Neural cell (in vitro differentiated cells): ENCODE measurements at regions not wholly inside any gene's neighbourhood (a gene's known extent, or its start where the extent isn't known, plus 50 kb on each side); places are given as distances from the start of the nearest gene placed in this dataset.

ENCODE experiments used
- H2AFZ ChIP-seq: fragments of 200-600, 300-800 bp; sonication (generic), shearing (Covaris generic); 2 replicates; pipeline ENCODE4 v1.6.0; 2014; ENCODE audit warnings: low read depth, mild to moderate bottlenecking, antibody characterized with exemption, low read length, moderate library complexity
- H3F3A ChIP-seq: fragments of 200-600 bp; shearing (Covaris generic); 2 replicates; pipeline ENCODE4 v1.6.1; 2016; ENCODE audit warnings: mild to moderate bottlenecking, moderate library complexity, mixed read lengths, antibody characterized with exemption, low read length; ENCODE audit not compliant: insufficient read depth, poor library complexity, severe bottlenecking
- H3K27ac ChIP-seq: fragments of 200-600, 300-800 bp; sonication (generic), shearing (Covaris generic); 2 replicates; pipeline ENCODE4 v1.5.1; 2014; ENCODE audit warnings: mild to moderate bottlenecking, low read length, moderate library complexity
- H3K27me3 ChIP-seq: fragments of 300-800, 200-600 bp; sonication (generic), shearing (Covaris generic); 2 replicates; pipeline ENCODE4 v1.6.0; 2014; ENCODE audit warnings: mild to moderate bottlenecking, low read depth, low read length, moderate library complexity; ENCODE audit not compliant: insufficient read depth
- H3K36me3 ChIP-seq: fragments of 300-800, 200-600 bp; sonication (generic), shearing (Covaris generic); 2 replicates; pipeline ENCODE4 v1.5.1; 2014; ENCODE audit warnings: mild to moderate bottlenecking, antibody characterized with exemption, low read length, moderate library complexity; ENCODE audit not compliant: insufficient read depth
- H3K4me2 ChIP-seq: fragments of 300-800, 200-600 bp; sonication (generic), shearing (Covaris generic); 2 replicates; pipeline ENCODE4 v1.6.0; 2014; ENCODE audit warnings: mild to moderate bottlenecking, low read length
- H3K4me3 ChIP-seq: fragments of 300-800, 200-600 bp; sonication (generic), shearing (Covaris generic); 2 replicates; pipeline ENCODE4 v1.5.1; 2014; ENCODE audit warnings: mild to moderate bottlenecking, low read length, moderate library complexity
- H3K79me2 ChIP-seq: fragments of 200-600 bp; shearing (Covaris generic); replicated peaks from 2 replicates; pipeline ENCODE4 v1.6.0; 2014; ENCODE audit warnings: mild to moderate bottlenecking, low read length, moderate library complexity; ENCODE audit not compliant: insufficient read depth
- H3K9ac ChIP-seq: fragments of 300-800, 200-600 bp; sonication (generic), shearing (Covaris generic); 2 replicates; pipeline ENCODE4 v1.6.1; 2016; ENCODE audit warnings: mild to moderate bottlenecking, low read length, mixed read lengths
- H3K9me2 ChIP-seq: fragments of 200-600 bp; shearing (Covaris generic); 2 replicates; pipeline ENCODE4 v1.6.1; 2016; ENCODE audit warnings: mild to moderate bottlenecking, low read length, mixed read lengths; ENCODE audit not compliant: insufficient read depth
- H3K9me3 ChIP-seq: fragments of 200-600, 300-800 bp; sonication (generic), shearing (Covaris generic); 2 replicates; pipeline ENCODE4 v1.6.1; 2016; ENCODE audit warnings: mild to moderate bottlenecking, mixed run types, low read length, moderate library complexity, mixed read lengths
- H4K20me1 ChIP-seq: fragments of 200-600 bp; shearing (Covaris generic); 2 replicates; pipeline ENCODE4 v1.6.1; 2016; ENCODE audit warnings: mild to moderate bottlenecking, mixed run types; ENCODE audit not compliant: insufficient read depth
- EP300 ChIP-seq: fragments of 450-650 bp; conservative IDR thresholded peaks from 2 replicates; pipeline ENCODE4 v1.6.1; 2014; ENCODE audit warnings: antibody characterized with exemption, mild to moderate bottlenecking, moderate library complexity; ENCODE audit not compliant: poor library complexity, severe bottlenecking
- EZH2 ChIP-seq: fragments of 200-600, 300-800 bp; shearing (Covaris generic), sonication (generic); IDR thresholded peaks from 2 replicates; pipeline ENCODE4 v1.6.1; 2014; ENCODE audit warnings: antibody characterized with exemption, low read length, borderline replicate concordance, mild to moderate bottlenecking; ENCODE audit not compliant: insufficient read depth, poor library complexity, severe bottlenecking
- MXI1 ChIP-seq: fragments of 450-650 bp; conservative IDR thresholded peaks from 2 replicates; pipeline ENCODE4 v1.6.1; 2014; ENCODE audit warnings: antibody characterized with exemption, mild to moderate bottlenecking; ENCODE audit not compliant: poor library complexity, severe bottlenecking
- POLR2AphosphoS5 ChIP-seq: IDR thresholded peaks from 2 replicates; pipeline ENCODE4 v1.6.1; 2012
- RAD21 ChIP-seq: fragments of 450-650 bp; conservative IDR thresholded peaks from 2 replicates; pipeline ENCODE4 v1.6.1; 2014; ENCODE audit warnings: antibody characterized with exemption, mild to moderate bottlenecking, moderate library complexity
- SMC3 ChIP-seq: fragments of 450-650 bp; conservative IDR thresholded peaks from 2 replicates; pipeline ENCODE4 v1.6.1; 2014; ENCODE audit warnings: antibody characterized with exemption, mild to moderate bottlenecking, moderate library complexity; ENCODE audit not compliant: poor library complexity
- TAF1 ChIP-seq: IDR thresholded peaks from 2 replicates; pipeline ENCODE4 v1.6.1; 2012; ENCODE audit warnings: low read depth
- TF ChIP-seq, protein P1 (sequence below): fragments of 450-650 bp; IDR thresholded peaks from 2 replicates; pipeline ENCODE4 v1.5.1; 2014; ENCODE audit warnings: antibody characterized with exemption, mild to moderate bottlenecking, moderate library complexity; ENCODE audit not compliant: poor library complexity, severe bottlenecking
- TF ChIP-seq, protein P2 (sequence below): IDR thresholded peaks from 2 replicates; pipeline ENCODE4 v1.6.1; 2012; ENCODE audit warnings: borderline replicate concordance

DNA sequence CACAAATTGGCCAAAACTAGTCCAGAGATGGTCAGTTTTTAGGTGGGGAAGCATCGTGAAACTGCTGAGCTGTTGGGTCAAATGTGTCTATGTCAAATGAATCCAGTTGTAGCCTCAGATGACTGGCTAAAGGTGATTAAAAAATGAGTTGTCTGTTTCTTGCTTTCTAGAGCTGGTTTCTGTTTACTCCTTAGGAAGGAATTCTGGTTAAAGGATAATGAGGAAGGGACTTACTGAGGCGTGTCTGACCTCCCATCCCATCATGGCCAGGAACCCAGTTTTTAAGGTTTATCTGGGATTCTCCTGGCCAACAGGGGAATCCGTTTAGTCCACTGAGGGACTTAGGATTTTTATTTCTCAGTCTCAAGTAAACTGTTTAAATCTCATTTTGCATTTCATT lies 256.5 kb downstream of the UQCRFS1 start:
- no peaks in the 10 kb centered on the region for H3K9me3 ChIP-seq
- no peak overlapping the region for H3K27ac ChIP-seq
- no peak overlapping the region for H3K9ac ChIP-seq
- no peaks in the 10 kb centered on the region for H3K9me2 ChIP-seq
- H4K20me1 ChIP-seq = no peaks in the 10 kb centered on the region
- H3K79me2 ChIP-seq = no peaks in the 10 kb centered on the region
- H3K4me3 ChIP-seq = no peak overlapping the region
- H3F3A ChIP-seq = no peaks in the 10 kb centered on the region
- no peaks in the 10 kb centered on the region for H3K36me3 ChIP-seq
- no peak overlapping the region for H2AFZ ChIP-seq
- no peak overlapping the region for H3K4me2 ChIP-seq
- TF ChIP-seq EZH2 (no peak), TAF1 (no peak), EP300 (no peak), SMC3 (no peak), POLR2AphosphoS5 (no peak), MXI1 (no peak), RAD21 (no peak)
- TF ChIP-seq, protein P1, sequence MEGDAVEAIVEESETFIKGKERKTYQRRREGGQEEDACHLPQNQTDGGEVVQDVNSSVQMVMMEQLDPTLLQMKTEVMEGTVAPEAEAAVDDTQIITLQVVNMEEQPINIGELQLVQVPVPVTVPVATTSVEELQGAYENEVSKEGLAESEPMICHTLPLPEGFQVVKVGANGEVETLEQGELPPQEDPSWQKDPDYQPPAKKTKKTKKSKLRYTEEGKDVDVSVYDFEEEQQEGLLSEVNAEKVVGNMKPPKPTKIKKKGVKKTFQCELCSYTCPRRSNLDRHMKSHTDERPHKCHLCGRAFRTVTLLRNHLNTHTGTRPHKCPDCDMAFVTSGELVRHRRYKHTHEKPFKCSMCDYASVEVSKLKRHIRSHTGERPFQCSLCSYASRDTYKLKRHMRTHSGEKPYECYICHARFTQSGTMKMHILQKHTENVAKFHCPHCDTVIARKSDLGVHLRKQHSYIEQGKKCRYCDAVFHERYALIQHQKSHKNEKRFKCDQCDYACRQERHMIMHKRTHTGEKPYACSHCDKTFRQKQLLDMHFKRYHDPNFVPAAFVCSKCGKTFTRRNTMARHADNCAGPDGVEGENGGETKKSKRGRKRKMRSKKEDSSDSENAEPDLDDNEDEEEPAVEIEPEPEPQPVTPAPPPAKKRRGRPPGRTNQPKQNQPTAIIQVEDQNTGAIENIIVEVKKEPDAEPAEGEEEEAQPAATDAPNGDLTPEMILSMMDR = no peak
- TF ChIP-seq, protein P2, sequence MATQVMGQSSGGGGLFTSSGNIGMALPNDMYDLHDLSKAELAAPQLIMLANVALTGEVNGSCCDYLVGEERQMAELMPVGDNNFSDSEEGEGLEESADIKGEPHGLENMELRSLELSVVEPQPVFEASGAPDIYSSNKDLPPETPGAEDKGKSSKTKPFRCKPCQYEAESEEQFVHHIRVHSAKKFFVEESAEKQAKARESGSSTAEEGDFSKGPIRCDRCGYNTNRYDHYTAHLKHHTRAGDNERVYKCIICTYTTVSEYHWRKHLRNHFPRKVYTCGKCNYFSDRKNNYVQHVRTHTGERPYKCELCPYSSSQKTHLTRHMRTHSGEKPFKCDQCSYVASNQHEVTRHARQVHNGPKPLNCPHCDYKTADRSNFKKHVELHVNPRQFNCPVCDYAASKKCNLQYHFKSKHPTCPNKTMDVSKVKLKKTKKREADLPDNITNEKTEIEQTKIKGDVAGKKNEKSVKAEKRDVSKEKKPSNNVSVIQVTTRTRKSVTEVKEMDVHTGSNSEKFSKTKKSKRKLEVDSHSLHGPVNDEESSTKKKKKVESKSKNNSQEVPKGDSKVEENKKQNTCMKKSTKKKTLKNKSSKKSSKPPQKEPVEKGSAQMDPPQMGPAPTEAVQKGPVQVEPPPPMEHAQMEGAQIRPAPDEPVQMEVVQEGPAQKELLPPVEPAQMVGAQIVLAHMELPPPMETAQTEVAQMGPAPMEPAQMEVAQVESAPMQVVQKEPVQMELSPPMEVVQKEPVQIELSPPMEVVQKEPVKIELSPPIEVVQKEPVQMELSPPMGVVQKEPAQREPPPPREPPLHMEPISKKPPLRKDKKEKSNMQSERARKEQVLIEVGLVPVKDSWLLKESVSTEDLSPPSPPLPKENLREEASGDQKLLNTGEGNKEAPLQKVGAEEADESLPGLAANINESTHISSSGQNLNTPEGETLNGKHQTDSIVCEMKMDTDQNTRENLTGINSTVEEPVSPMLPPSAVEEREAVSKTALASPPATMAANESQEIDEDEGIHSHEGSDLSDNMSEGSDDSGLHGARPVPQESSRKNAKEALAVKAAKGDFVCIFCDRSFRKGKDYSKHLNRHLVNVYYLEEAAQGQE = no peak
- no peaks in the 10 kb centered on the region for H3K27me3 ChIP-seq

GRCh38 chr19:28949535-28949934 lies 263.4 kb downstream of the UQCRFS1 start:
- H3K4me2 ChIP-seq = no peak overlapping the region
- TF ChIP-seq EZH2 (no peak), SMC3 (no peak), EP300 (no peak), RAD21 (no peak), TAF1 (no peak), POLR2AphosphoS5 (no peak), MXI1 (no peak)
- TF ChIP-seq, protein P1 = no peak
- TF ChIP-seq, protein P2 = no peak
- no peaks in the 10 kb centered on the region for H3K9me3 ChIP-seq
- H3K4me3 ChIP-seq = no peak overlapping the region
- H3K36me3 ChIP-seq = no peaks in the 10 kb centered on the region
- H3K9ac ChIP-seq = no peak overlapping the region
- H3K27ac ChIP-seq = no peak overlapping the region
- H3K27me3 ChIP-seq = no peaks in the 10 kb centered on the region
- H4K20me1 ChIP-seq = no peaks in the 10 kb centered on the region
- no peak overlapping the region for H2AFZ ChIP-seq
- H3K9me2 ChIP-seq = no peaks in the 10 kb centered on the region
- no peaks in the 10 kb centered on the region for H3F3A ChIP-seq
- H3K79me2 ChIP-seq = no peaks in the 10 kb centered on the region
